ENCODE measurements at regions not wholly inside any gene's neighbourhood (a gene's known extent, or its start where the extent isn't known, plus 50 kb on each side); places are given as distances from the start of the nearest gene placed in this dataset.

DNA sequence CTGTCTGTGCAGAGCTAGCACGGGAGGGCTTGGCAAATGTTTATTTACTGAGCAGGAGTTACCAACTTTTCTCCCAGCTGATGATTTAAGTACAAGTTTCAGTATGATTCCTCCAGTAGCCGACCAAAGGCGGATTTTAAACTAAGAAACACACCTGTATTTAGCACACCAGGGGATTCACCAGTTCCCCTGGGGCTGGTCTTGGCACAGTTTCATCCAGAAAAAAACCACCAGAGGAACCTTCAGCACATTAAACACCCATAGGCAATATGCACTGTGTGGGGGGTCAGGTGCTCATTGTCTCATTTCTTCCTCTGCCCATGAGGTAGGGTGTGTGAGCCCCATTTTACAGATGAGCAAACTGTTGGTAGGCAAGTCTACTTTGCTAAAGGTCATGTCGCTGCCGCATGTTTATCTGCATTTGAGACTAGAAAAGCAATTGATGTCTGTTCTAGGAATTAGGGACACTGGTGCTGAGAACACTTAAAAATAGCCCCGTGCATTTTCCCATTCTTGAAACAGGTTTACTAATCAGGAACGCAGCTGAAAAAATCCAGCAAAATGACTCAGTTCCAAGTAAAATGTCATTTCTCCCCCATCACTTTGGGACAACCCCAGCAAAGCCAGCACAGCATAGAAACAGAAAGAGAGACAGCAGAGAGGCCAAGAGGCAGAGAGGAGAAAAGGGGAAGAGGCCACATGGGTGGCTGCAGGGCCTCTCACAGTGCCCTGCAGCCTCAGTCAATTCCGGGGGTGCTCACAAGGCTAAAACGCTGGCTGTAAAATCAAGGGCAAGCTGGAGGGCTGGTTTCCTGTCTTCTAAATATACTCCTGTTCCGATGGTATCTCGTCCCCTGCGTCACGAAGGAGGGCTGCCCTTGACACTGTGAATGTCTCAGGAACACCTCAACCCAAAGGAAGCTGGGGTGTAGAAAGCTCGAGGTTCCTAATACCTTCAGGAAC is 166.8 kb upstream of the ID2 start:
- TF ChIP-seq POLR2AphosphoS5 (IDR thresholded peaks at IDR 0.05; ENCODE audit: low read depth, low read length) (no peak), SIN3A (IDR thresholded peaks at IDR 0.05; ENCODE audit: borderline replicate concordance, insufficient read depth, low read length) (no peak)
- TF ChIP-seq, protein P1, sequence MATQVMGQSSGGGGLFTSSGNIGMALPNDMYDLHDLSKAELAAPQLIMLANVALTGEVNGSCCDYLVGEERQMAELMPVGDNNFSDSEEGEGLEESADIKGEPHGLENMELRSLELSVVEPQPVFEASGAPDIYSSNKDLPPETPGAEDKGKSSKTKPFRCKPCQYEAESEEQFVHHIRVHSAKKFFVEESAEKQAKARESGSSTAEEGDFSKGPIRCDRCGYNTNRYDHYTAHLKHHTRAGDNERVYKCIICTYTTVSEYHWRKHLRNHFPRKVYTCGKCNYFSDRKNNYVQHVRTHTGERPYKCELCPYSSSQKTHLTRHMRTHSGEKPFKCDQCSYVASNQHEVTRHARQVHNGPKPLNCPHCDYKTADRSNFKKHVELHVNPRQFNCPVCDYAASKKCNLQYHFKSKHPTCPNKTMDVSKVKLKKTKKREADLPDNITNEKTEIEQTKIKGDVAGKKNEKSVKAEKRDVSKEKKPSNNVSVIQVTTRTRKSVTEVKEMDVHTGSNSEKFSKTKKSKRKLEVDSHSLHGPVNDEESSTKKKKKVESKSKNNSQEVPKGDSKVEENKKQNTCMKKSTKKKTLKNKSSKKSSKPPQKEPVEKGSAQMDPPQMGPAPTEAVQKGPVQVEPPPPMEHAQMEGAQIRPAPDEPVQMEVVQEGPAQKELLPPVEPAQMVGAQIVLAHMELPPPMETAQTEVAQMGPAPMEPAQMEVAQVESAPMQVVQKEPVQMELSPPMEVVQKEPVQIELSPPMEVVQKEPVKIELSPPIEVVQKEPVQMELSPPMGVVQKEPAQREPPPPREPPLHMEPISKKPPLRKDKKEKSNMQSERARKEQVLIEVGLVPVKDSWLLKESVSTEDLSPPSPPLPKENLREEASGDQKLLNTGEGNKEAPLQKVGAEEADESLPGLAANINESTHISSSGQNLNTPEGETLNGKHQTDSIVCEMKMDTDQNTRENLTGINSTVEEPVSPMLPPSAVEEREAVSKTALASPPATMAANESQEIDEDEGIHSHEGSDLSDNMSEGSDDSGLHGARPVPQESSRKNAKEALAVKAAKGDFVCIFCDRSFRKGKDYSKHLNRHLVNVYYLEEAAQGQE (IDR thresholded peaks at IDR 0.05; ENCODE audit: insufficient read depth in 1 of 2, low read depth in 2 of 2, low read length in 2 of 2) = no peak
